GM19328 (cell line): ENCODE measurements at regions not wholly inside any gene's neighbourhood (a gene's known extent, or its start where the extent isn't known, plus 50 kb on each side); places are given as distances from the start of the nearest gene placed in this dataset.

Experiments used
- ATAC-seq: cut with Tn5 transposase; IDR thresholded peaks from one replicate; pipeline ENCODE4 v1.9.1; 2021; ENCODE audit warnings: mild to moderate bottlenecking, moderate library complexity; ENCODE audit not compliant: unreplicated experiment

GRCh38 chr3:168539909-168540308 lies 444.2 kb upstream of the GOLIM4 start:
- ATAC-seq = no peak

GRCh38 chr3:168534761-168535160 lies 439.0 kb upstream of the GOLIM4 start:
- no peak for ATAC-seq

GRCh38 chr3:168533600-168533999 lies 437.9 kb upstream of the GOLIM4 start:
- ATAC-seq = no peak

- ATAC-seq = no peak
Observed at GRCh38 chr3:168532135-168532534, 436.4 kb upstream of the GOLIM4 start.

- no peak for ATAC-seq
Observed at GRCh38 chr3:168531116-168531515, 435.4 kb upstream of the GOLIM4 start.

GRCh38 chr3:168524129-168524528 lies 428.4 kb upstream of the GOLIM4 start:
- no peak for ATAC-seq

GRCh38 chr3:168517249-168518071 lies 421.7 kb upstream of the GOLIM4 start:
- no peak for ATAC-seq

GRCh38 chr3:168514252-168514651 lies 418.5 kb upstream of the GOLIM4 start:
- ATAC-seq = no peak

GRCh38 chr3:168512802-168513201 lies 417.1 kb upstream of the GOLIM4 start:
- ATAC-seq = no peak

GRCh38 chr3:168511428-168512014 lies 415.8 kb upstream of the GOLIM4 start:
- ATAC-seq = no peak

GRCh38 chr3:168506589-168506988 lies 410.9 kb upstream of the GOLIM4 start:
- no peak for ATAC-seq

- no peak for ATAC-seq
Observed at GRCh38 chr3:168501570-168501969, 405.8 kb upstream of the GOLIM4 start.

GRCh38 chr3:168498194-168498593 lies 402.5 kb upstream of the GOLIM4 start:
- no peak for ATAC-seq

GRCh38 chr3:168497741-168498140 lies 402.0 kb upstream of the GOLIM4 start:
- no peak for ATAC-seq

- no peak for ATAC-seq
Observed at GRCh38 chr3:168497183-168497582, 401.5 kb upstream of the GOLIM4 start.

GRCh38 chr3:168495932-168496331 lies 400.2 kb upstream of the GOLIM4 start:
- ATAC-seq = no peak

- no peak for ATAC-seq
Observed at GRCh38 chr3:168495270-168495669, 399.5 kb upstream of the GOLIM4 start.

GRCh38 chr3:168493412-168494205 lies 397.9 kb upstream of the GOLIM4 start:
- no peak for ATAC-seq

GRCh38 chr3:168490981-168491380 lies 395.3 kb upstream of the GOLIM4 start:
- no peak for ATAC-seq

- no peak for ATAC-seq
Observed at GRCh38 chr3:168489301-168489700, 393.6 kb upstream of the GOLIM4 start.

GRCh38 chr3:168485936-168486335 lies 390.2 kb upstream of the GOLIM4 start:
- ATAC-seq = no peak
